SHP77 (cell line): ENCODE measurements at regions not wholly inside any gene's neighbourhood (a gene's known extent, or its start where the extent isn't known, plus 50 kb on each side); places are given as distances from the start of the nearest gene placed in this dataset.
"Not testable (repeated sequence)": the region's sequence is repeated elsewhere in the genome, so short reads cannot be mapped to it uniquely, and the experiment has no call there.

ENCODE experiments used
- DNase-seq, 2 experiments: peaks; one replicate each; lab custom pipeline; 2025; lab: John Stamatoyannopoulos, UW

DNA sequence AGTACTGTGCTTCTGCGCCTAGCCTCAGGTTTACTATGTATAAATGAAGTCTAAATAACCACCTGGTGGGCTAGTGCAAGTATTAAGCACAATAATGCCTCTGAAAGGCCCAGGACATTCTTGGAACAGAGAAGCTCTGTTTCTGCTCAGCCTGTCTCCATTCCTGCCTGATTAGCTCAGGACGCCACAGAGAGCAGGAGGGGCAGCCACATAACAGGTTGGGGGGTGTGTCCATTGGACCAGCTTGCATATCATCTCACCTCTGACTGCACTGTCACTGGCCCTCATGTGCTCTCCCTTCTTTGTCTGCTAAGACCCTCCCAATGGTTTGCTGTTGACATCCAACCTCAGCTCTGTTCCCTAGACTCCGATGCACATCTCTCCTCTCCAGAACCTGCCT lies 52.8 kb upstream of the IKZF1 start:
- no peak for DNase-seq

DNA sequence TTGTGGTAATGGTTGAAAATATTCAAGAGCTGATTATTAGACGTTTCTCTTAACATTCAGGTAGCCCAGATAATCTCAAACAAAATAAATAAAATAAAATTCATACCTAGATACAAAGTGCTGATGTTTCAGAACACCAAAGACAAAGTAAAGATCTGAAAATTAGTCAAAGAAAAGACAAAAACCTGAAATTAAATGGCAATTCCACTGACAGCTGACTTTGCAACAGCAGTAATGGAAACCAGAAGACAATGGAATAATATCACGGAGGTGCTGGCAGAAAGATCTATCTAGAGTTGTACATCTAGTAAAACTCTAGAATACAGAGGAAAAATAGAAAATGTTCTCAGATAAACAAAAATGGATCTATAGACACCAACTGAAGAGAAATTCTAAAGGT lies 58.0 kb upstream of the IKZF1 start:
- DNase-seq = no peak

DNA sequence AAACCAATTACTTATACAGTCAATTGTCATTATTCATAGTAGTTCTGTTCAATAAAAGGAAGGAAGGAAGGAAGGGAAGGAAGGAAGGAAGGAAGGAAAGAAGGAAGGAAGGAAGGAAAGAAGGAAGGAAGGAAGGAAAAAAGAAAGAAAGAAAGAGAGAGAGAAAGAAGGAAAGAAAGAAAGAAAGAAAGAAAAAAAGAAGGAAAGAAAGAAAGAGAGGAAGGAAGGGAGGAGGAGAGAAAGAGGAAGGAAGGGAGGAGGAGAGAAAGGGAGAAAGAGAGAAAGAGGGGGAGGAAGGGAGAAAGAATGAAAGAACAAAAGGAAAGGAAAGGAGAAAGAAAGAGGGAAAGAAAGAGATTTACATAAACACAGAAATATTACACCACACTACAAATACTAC lies 62.4 kb upstream of the IKZF1 start:
- DNase-seq = not testable (repeated sequence)

DNA sequence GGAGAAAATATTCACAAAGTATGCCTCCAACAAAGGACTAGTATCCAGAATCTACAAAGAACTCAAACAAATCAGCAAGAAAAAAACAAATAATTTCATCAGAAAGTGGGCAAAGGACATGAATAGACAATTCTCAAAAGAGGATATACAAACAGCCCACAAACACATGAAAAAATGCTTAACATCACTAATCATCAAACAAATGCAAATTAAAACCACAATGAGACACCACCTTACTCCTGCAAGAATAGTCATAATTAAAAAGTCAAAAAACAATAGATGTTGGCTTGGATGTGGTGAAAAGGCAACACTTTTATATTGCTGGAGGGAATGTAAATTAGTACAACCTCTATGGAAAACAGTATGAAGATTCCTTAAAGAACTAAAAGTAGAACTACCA lies 63.8 kb upstream of the IKZF1 start:
- DNase-seq = not testable (repeated sequence)

DNA sequence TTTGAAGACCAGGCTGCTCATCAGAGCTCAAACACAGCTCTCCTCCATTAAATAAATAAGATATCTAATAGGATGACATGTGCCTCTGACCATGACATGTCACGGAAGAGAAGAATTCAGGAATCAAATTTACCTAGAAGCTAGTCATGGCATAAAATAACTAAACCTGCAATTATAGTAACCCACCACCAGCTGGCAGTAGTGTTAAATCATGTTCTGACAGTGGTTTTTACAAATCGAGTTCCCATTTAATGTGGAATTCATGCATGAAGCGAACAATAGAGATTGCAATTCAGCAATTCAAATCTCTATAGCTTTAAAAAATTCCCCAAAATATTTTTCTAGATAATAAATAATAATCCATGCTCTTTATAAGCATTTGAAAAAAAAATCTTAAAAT lies 74.6 kb upstream of the IKZF1 start:
- no peak for DNase-seq

DNA sequence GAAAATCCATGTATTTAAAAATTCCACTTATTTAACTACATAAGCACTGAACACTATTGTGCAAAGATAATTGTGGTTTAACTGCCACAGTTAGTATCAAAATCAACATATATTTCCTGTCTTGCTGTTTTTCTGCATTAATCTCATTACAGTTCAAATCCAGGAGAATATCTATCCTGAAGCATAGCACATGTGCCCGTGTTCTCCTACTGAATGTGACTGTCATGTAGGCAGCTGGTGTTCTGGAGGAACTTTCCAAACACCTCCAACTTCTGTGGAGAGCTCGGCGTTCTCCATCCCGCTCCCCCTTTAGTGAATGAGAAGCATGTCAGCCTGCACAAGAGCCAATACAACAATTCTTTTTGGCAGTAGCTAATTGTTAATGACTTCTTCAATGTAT lies 76.4 kb upstream of the IKZF1 start:
- no peak for DNase-seq

DNA sequence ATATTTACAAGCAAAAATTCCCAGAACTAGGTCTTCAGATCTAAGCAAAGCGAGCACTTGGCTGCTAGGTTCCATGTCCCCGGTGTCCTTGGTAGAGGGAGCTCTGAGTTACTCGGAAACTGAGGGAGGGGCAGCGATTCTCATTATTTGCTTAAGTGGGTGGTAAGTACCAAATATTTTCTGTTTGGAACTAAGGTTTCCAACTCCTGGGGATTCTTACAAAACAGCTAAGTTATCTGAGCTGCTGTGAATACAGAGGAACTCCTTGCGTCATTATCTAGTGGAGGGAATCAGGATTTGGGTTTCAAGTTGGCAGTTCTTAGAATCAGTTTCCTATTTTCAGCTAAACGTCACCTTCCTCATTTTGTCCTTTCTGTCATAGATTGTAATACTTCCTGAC lies 76.8 kb upstream of the IKZF1 start:
- no peak for DNase-seq

DNA sequence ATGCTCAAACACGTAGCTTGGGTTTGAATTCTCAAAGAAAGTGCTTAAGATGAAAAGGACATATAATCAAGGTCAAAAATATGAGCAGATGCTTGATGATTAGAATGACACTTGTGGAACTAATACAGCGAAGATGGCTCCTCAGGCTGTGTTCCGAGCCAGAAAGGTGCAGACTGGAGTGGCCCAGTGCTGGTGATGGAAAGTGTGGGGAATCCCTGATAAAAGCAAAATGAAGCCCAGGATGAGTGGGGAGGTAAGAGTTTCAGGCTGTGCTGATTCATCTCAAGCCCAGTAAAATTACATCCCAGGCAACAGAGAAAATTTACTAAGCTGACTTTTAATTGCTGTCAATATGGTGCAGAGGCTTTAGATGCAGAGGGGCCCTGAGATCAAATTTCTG lies 77.8 kb upstream of the IKZF1 start:
- no peak for DNase-seq

DNA sequence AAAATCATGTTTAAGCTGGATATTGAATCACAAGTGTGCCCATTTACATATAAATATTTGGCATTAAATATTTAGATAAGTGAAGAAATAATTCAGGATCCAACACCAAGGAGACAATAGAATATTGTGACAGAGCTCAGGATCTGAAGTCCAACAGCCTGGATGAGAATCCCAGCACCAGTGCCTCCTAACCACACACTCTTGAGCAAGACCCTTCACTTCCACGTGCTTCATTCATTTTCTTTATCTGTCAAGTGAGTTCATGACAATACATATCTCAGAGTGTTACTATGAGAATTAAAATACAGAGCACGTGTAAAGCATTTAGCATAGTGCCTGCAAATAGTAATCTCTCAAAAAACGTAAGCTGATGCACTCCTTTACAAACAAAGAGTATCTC lies 78.4 kb upstream of the IKZF1 start:
- no peak for DNase-seq

DNA sequence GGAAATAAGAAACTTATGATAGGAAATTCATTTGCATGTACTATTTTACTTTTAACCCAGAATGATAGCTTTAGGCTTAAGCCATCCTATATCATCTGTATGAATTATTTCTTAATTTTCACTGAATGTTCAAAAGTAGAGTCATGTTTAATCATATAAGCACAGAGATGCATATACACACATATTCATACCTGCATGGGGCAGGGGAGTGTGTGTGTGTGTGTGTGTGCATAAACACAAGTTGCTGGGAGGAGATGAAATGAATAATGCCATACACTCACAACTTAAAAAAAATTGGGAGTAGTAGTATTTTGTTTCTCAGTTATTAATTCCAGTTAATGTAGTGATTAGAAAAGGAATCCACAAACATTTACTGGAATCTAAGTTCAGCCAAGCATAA lies 83.1 kb upstream of the IKZF1 start:
- DNase-seq = no peak

DNA sequence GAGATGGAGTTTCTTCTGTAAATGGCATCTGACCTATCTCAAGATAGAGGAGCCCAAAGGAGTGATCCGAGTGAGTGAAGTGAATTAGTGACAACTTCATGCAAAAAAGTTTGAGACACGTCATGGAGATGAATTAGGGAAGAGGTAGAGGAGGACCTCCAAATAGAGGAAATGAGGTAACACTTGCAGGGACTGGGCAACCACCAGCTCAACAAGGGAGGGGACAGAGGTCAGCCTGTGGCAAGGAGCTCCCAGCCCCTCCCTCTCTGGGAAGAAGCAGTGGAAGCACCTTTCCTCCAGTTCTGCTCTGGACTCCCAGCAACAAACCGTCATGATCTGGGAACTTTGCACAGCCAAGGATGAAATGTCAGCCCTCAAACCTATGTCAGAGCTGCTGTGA lies 83.5 kb upstream of the IKZF1 start:
- DNase-seq = no peak

DNA sequence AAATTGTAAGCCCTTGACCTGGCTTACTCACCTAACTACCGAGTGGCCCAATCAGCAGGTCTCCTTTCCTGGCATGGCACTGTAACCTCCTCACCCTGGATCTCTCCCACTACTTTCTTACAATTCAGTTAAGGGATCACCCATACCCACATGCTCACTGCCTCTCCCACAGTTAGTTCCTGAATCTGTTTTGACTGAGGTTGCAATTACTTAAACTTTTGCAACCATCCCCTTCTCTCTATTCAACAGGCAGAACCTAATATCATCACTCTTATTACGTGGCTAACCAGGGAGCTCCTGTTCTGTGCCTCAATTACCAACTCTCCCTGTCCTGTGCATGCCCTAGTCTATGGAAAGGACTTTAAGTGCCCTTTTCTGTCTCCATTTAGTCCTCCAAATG lies 84.2 kb upstream of the IKZF1 start:
- DNase-seq = no peak

DNA sequence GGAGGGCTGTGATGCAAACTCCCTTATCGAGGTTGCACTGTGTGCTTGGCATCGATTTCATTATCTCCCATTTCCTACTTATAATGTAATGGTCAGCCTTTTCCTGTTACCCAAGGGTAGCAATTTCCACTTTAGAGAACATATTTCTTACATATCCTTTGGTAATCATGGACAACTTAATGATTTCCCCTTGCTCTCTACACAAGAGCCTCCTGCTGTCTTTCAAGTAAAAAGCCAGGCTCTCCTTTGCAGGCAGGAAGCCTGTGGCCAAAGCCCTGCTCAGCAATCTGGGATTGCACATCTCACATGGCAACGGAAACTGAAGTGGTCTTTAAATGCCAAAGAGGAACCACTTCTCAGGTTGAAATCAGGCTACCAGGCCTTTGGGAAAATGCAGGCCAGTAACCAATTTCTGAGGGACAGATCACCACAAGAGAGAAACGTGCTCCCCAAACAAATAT lies 86.7 kb upstream of the IKZF1 start:
- no peak for DNase-seq

DNA sequence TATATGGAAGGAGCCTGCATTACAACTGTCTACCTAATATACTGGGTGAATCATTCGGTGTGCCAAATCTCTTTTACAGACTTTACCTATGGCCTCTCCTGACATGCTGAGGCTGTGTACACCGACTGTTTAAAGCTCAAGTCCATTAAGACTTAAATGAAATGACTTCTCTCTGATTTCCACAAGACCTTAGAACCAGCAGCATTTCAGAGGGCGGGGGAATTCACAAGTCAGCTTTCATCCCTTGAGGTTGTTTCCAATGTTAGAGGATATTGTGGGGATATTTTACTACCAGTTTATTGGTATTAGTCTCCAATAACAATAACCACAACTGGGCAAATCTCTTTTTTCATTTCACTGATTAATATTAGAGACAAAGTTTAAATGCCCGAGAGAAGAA lies 87.1 kb upstream of the IKZF1 start:
- no peak for DNase-seq

DNA sequence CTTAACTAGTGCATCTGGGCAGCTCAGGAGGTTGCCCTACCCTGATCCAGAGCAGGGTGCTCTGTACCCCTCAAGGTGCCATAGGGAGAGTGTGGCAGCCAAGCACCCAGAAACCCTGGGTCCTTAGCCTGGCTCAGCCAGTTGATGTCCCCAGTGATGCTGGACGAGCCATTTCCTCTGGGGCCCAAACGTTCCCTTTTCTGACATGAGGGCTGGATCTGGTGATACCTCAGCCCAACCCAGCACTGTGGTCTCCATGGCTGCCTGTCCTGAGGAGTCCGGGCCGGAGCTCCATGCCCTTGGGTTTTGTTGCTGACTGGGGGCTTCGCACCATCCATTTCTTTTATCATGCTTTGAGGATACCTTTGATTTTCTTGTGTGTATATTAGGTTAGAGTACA lies 87.9 kb upstream of the IKZF1 start:
- no peak for DNase-seq

DNA sequence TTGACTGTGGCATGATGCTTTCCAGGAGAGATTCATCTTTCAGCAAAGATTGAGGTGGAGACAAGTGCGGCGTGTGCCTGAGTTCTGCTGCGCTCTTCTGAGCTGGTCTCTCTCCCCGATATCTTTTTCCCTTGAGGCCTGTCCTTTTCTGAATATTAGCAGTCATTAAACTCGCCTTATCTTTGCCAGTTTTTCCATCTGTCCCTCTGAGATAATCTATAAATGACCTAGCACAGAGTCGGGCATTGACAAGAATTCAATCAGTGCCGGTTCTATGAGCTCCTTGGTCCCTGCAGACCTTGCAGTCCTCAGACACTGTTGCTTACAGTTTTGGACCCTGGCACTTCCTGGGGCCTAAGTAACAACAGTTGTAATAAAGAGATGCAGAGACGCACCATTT lies 89.7 kb upstream of the IKZF1 start:
- DNase-seq = no peak

DNA sequence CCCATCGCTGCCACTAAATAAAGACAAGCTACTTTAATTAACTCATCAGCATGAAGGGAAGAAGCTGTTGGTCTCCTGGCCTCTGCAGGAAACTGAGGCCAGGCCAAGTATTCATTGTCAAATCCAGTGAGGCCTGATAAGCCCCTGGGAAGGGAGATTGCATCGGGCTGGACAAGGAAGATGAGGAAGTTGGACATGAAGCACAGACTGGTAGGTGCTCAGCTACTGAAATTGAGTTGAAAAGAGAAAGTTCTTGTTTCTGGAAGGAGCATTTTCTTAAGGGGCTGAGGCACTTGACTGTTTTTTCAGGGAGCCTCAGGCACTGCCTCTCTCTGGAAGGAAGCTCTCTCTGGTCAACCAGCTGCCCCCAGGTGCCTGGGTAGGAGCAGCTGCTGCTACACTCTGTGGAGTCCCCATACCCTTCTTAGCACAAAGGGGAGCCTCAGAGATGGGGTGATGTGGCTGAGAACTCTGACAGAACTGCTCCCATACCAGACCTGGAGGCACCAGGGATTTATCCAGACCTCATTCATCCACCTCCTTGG lies 90.3 kb upstream of the IKZF1 start:
- DNase-seq = no peak

DNA sequence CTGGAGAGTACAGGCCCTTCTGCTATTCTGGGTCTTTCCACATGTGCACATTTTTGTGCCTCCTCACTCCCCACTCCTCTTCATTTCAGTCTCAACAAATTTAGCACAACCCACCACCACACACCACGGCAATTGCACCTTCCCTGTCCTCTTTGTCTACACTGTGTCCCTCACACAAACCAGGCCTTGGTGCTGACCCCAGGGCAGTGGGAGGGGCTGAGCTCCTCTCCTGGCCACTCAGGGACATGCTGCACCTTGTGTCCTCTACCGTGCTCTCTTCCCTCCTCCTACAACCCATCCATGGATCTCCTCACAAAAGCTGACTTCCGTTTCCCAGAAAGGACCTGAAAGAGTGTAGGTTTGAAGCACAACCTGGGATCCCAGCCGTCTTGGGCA lies 90.9 kb upstream of the IKZF1 start:
- DNase-seq = no peak

DNA sequence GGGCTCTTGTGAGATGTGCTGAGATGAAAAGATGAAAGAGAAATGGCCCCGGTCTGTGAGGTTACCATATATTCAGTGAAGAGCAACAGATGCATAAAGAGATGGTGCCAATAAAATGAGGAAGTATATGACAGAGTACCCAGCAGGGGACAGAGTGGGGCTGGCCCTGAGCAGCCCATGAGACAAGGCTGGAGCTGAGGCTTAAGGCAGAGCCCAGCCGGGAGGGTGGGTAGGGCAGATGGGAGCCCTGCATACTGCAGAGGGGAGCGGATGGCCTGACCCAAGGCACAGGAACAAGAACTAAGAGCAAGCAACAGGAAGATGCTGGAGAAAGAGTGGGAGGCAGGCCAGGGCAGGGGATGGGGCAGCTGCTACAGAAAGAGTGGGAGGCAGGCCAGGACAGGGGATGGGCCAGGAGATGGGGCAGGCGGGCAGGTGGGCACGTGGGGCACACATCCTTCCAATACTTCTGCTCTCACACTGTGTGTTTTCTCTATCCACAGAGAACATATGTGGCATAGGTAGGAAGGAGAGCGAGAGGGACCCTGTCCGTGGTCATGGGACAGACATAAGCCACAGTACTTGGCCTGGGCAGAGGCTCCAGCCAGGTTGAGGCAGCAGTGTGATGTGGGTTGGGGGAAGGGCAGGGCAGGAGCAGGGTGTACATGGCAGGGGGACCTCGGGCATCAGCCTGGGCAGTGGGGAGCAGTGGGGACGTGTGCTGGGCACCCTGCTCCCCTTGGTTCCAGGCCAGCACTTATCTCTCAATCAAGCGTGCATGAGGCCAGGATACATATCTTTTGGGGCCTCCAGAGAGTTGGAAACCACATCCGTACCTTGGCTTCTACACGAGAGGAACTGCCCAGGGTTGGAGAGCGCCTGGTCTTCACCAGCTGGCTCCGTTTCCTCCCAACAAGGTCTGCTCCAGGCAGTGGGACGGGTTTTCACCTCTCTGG lies 91.6 kb upstream of the IKZF1 start:
- DNase-seq = no peak

DNA sequence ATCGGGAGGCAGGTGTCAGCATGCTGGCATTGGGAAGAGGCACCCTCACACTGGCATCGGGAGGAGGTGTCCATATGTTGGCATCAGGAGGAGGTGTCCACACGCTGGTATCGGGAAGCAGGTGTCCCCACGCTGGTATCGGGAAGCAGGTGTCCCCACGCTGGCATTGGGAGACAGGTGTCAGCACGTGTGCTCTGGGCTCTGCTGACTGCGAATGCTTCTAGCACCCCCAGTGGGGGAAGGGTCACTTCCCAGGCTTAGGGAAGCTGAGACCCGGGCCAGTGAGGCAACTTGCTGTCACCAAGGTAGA lies 92.5 kb upstream of the IKZF1 start:
- DNase-seq = no peak

DNA sequence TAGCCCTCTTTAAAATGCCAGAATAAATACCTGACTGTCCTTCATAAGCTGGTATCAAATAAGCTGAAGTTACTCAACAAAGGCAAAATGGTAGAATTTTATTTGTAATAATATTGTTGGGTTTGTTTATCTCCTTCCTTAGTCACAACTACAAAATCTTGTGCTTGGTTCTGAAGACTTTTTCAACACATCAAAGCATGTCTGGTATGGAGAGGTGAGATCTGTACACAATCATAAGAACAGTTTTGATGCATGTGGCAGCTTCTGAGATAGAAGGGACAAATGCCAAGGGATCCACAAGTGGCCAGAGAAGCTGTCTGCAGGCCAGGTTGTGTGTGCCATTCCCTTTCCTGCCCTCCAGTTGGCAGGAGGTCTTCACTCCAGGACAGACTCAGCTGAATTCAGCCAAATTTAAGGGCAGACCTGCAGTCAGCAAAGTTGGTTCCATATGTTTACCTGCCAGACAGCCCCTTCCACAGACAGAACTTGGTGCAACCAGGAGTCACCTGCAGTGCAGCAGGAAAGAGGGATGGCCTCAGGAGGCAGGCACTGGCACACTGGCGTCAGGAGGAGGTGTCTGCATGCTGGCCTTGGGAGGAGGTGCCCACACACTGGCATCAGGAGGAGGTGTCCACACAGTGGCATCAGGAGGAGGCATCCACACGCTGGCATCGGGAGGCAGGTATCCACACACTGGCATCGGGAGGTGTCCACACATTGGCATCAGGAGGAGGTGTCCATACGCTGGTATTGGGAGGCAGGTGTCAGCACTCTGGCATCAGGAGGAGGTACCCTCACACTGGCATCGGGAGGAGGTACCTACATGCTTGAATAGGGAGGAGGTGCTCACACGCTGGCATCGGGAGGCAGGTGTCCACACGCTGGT lies 93.1 kb upstream of the IKZF1 start:
- DNase-seq = no peak

DNA sequence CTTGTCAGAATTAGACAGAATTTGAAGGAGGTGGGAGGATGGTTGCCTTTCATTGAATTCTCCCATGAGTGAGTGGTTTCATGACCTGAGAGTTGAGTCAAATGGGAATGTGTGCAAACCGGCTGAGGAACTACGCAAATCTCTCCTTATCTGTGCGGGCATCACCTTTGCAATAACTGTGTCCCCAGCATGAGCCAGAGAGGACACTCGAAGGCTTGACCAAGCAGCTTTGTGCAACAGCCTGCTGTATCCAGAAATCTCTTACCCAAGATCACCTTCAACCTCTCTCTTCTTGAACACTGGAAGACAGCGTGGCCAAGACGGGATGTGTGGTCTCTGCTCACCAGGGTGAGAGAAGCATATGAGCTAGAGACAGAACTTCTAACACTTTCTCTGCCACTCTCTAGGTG lies 93.8 kb upstream of the IKZF1 start:
- DNase-seq = no peak
